NT2/D1 (cell line): ENCODE measurements at regions not wholly inside any gene's neighbourhood (a gene's known extent, or its start where the extent isn't known, plus 50 kb on each side); places are given as distances from the start of the nearest gene placed in this dataset.

Experiments used
- DNase-seq: peaks from one replicate; pipeline ENCODE4 v3.0.0-alpha.2; 2011; ENCODE audit warnings: low read depth, low spot score
- H3K27me3 ChIP-seq: 2 replicates; pipeline ENCODE4 v1.6.0; 2011; ENCODE audit warnings: mild to moderate bottlenecking; ENCODE audit not compliant: insufficient read length, insufficient read depth
- H3K36me3 ChIP-seq: 2 replicates; pipeline ENCODE4 v1.6.1; 2011; ENCODE audit warnings: mild to moderate bottlenecking, low read length, mixed read lengths; ENCODE audit not compliant: insufficient read depth, insufficient read length
- H3K4me1 ChIP-seq: 2 replicates; pipeline ENCODE4 v1.5.1; 2011; ENCODE audit not compliant: insufficient read depth, insufficient read length
- H3K4me3 ChIP-seq: 2 replicates; pipeline ENCODE4 v1.5.1; 2011; ENCODE audit warnings: low read depth; ENCODE audit not compliant: insufficient read length
- H3K9ac ChIP-seq: 2 replicates; pipeline ENCODE4 v1.6.0; 2011; ENCODE audit warnings: low read depth; ENCODE audit not compliant: insufficient read length
- H3K9me3 ChIP-seq: 2 replicates; pipeline ENCODE4 v1.5.1; 2011; ENCODE audit warnings: mild to moderate bottlenecking, low read length; ENCODE audit not compliant: insufficient read depth
- SUZ12 ChIP-seq: IDR thresholded peaks from 2 replicates; pipeline ENCODE4 v1.6.1; 2011; ENCODE audit not compliant: insufficient read length, insufficient read depth; ENCODE audit errors: extremely low read depth
- YY1 ChIP-seq: IDR thresholded peaks from 2 replicates; pipeline ENCODE4 v1.6.1; 2011; ENCODE audit not compliant: insufficient read length, insufficient read depth
- ZNF274 ChIP-seq: IDR thresholded peaks from 2 replicates; pipeline ENCODE4 v1.6.1; 2011; ENCODE audit warnings: mild to moderate bottlenecking, low read depth, low read length

GRCh38 chr2:107025291-107025857 lies 139.4 kb upstream of the ST6GAL2 start:
- no peak overlapping the region for H3K4me3 ChIP-seq
- no peaks in the 10 kb centered on the region for H3K27me3 ChIP-seq
- peak; percentile 27 for DNase-seq
- H3K36me3 ChIP-seq: no peaks in the 10 kb centered on the region
- H3K9ac ChIP-seq: no peak overlapping the region
- no peak for TF ChIP-seq SUZ12
- H3K4me1 ChIP-seq: no peaks in the 10 kb centered on the region
- 0 out of 2 replicates have a peak, but pooled peaks cover 6% of the 10 kb centered on the region for H3K9me3 ChIP-seq

GRCh38 chr2:107025869-107026380 lies 140.0 kb upstream of the ST6GAL2 start:
- H3K4me3 ChIP-seq: no peak overlapping the region
- H3K27me3 ChIP-seq: no peaks in the 10 kb centered on the region
- H3K9ac ChIP-seq: no peak overlapping the region
- 0 out of 2 replicates have a peak, but pooled peaks cover 6% of the 10 kb centered on the region for H3K9me3 ChIP-seq
- no peaks in the 10 kb centered on the region for H3K4me1 ChIP-seq
- TF ChIP-seq SUZ12: no peak
- TF ChIP-seq ZNF274: no peak
- TF ChIP-seq YY1: no peak
- H3K36me3 ChIP-seq: no peaks in the 10 kb centered on the region
- no peak for DNase-seq

- H3K4me3 ChIP-seq: no peak overlapping the region
- no peak overlapping the region for H3K9ac ChIP-seq
- no peaks in the 10 kb centered on the region for H3K36me3 ChIP-seq
- no peaks in the 10 kb centered on the region for H3K4me1 ChIP-seq
- no peak for DNase-seq
- no peaks in the 10 kb centered on the region for H3K27me3 ChIP-seq
- H3K9me3 ChIP-seq: 0 out of 2 replicates have a peak, but pooled peaks cover 6% of the 10 kb centered on the region
- no peak for TF ChIP-seq SUZ12
- no peak for TF ChIP-seq ZNF274
- TF ChIP-seq YY1: no peak
Observed at GRCh38 chr2:107027205-107027604, 141.2 kb upstream of the ST6GAL2 start.

GRCh38 chr2:107027810-107028209 lies 141.8 kb upstream of the ST6GAL2 start:
- 0 out of 2 replicates have a peak, but pooled peaks cover 6% of the 10 kb centered on the region for H3K9me3 ChIP-seq
- H3K9ac ChIP-seq: no peak overlapping the region
- H3K4me3 ChIP-seq: no peak overlapping the region
- H3K36me3 ChIP-seq: no peaks in the 10 kb centered on the region
- H3K27me3 ChIP-seq: no peaks in the 10 kb centered on the region
- DNase-seq: no peak
- H3K4me1 ChIP-seq: no peaks in the 10 kb centered on the region
- no peak for TF ChIP-seq SUZ12
- no peak for TF ChIP-seq YY1
- TF ChIP-seq ZNF274: no peak

- H3K27me3 ChIP-seq: no peaks in the 10 kb centered on the region
- DNase-seq: no peak
- H3K4me1 ChIP-seq: no peaks in the 10 kb centered on the region
- H3K36me3 ChIP-seq: no peaks in the 10 kb centered on the region
- 0 out of 2 replicates have a peak, but pooled peaks cover 6% of the 10 kb centered on the region for H3K9me3 ChIP-seq
- H3K9ac ChIP-seq: no peak overlapping the region
- TF ChIP-seq YY1: no peak
- no peak for TF ChIP-seq SUZ12
- no peak for TF ChIP-seq ZNF274
- no peak overlapping the region for H3K4me3 ChIP-seq
Observed at GRCh38 chr2:107028661-107029060, 142.7 kb upstream of the ST6GAL2 start.

- Histone ChIP-seq H3K36me3 (no peaks in the 10 kb centered on the region), H3K9ac (no peak overlapping the region), H3K9me3 (no peaks in the 10 kb centered on the region), H3K27me3 (no peaks in the 10 kb centered on the region), H3K4me1 (no peaks in the 10 kb centered on the region), H3K4me3 (no peak overlapping the region)
- no peak for DNase-seq
- TF ChIP-seq ZNF274 (no peak), YY1 (no peak), SUZ12 (no peak)
Observed at GRCh38 chr2:107036293-107036692, 150.3 kb upstream of the ST6GAL2 start.

GRCh38 chr2:107062173-107062572 lies 176.2 kb upstream of the ST6GAL2 start:
- no peak overlapping the region for H3K9ac ChIP-seq
- DNase-seq: peak; percentile 25
- peaks cover 2% of the 10 kb centered on the region for H3K4me1 ChIP-seq
- no peaks in the 10 kb centered on the region for H3K36me3 ChIP-seq
- TF ChIP-seq ZNF274: no peak
- TF ChIP-seq SUZ12: no peak
- no peak for TF ChIP-seq YY1
- no peaks in the 10 kb centered on the region for H3K9me3 ChIP-seq
- no peaks in the 10 kb centered on the region for H3K27me3 ChIP-seq
- H3K4me3 ChIP-seq: no peak overlapping the region
